Renal cortex interstitium (tissue), 11 donors: ENCODE measurements at regions not wholly inside any gene's neighbourhood (a gene's known extent, or its start where the extent isn't known, plus 50 kb on each side); places are given as distances from the start of the nearest gene placed in this dataset.
"Not testable (repeated sequence)": the region's sequence is repeated elsewhere in the genome, so short reads cannot be mapped to it uniquely, and the experiment has no call there.

Experiments used
- DNase-seq, 11 donors: peaks; one replicate each; pipeline ENCODE4 v3.0.0-alpha.2; 2013; ENCODE audit warnings: low read depth in 9 of 11, low spot score in 4 of 11; ENCODE audit errors: extremely low read depth in 1 of 11

DNA sequence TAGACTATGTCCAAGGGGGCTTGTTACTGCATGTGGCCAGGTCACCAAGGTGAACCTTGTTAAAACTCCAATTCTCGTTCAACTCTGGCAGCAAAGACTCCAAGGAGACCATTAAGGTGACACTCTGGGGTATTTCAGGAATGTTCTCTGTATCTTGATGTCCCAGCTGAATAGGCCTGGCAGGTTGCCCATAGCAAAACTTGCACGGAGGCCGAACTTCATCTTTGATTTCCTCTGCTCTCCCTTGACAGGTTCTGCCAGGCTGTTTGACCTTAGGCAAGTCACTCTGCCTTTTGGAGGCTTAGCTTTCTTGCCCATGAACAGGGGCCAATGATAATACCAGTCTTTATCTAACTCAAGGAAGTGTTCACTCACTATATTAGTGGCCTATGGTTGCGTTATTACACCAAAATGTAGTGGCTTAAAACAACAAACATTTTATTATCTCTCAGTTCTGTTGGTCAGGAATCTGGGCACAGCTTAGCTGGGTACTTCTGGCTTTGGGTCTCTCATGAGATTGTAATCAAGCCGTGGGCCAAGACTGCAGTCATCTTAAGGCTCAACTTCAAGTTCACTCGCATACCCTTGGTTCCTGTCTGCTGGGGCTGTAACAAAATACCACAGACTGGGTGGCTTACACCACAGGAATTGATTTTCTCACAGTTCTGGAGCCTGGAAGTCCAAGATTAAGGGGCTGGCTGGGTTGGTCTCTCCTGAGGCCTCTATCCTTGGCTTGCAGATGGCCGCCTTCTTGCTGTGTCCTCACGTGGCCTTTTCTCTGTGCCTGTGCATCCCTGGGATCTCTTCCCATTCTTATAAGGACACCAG, 168.5 kb downstream of the UTP18 start:
- DNase-seq, result no peak

DNA sequence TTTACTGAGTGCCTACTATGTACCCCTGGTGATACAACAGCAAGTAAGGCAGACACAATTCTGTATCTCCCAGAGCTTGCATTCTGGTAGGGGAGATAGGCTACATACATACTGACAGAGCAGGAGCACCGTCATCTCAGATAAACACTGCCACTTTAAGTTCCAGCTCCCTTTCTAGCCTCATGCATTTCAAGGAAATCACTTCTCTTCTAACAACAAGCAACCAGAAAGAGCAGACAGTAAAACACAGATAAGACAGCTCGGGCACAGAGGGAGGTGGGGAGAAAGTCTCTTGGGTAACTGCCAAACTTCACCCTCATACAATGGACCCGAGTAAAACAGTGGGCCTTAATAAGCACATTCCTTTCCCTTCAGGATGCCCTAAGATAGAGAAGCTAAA, 169.6 kb downstream of the UTP18 start:
- not testable (repeated sequence) for DNase-seq

DNA sequence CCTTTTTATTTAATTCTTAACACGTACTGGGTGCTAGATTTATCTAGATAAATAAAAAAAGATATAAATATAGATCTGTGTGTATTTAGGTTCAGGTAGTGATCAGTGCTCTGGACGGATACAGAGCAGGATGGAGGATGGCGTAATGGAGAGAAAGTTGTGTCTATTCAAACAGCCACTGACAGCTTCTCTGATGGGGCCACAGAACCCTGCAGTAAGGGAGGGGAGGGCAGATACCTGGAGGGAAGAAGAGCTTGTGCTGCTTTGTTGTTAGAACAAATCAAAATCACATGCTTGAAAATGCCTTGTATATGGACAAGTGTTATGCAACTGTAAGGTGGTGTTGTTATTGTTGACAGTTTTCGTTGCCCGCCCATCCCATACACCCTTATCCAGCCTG, 170.2 kb downstream of the UTP18 start:
- DNase-seq, result no peak

DNA sequence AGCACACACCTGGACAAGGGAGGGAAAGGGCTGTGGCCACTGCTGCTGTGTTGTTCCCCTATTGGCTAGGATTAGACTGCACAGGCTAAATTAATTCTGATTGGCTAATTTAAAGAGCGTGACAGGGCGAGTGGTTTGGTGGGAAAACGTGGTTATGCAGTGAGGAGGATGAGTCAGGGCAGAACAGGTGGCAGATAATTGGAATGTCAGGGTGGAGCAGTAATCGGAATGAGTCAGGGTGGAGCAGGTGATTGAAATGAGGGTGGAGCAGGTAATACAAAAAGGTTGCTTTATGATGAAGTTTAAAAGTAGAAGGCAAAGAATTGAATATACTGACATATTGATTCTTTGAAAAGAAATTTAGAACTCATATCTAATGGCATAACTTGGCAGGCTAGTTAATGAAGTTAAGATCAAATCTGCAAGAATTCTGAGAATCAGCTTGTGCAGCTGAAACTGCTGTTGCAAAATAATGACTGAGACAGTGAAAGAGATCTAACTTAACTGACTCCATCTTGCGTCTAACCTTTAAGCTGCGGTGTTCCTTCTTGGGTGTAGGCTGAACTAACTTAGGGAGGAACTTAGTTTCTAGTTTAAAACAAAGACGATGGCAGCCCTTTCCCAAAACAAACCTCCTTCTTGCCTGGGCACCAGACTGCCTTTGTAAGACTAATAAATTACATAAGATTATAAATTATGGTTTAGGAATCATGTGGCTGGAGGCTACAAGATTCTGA, 174.3 kb downstream of the UTP18 start:
- DNase-seq, result no peak

DNA sequence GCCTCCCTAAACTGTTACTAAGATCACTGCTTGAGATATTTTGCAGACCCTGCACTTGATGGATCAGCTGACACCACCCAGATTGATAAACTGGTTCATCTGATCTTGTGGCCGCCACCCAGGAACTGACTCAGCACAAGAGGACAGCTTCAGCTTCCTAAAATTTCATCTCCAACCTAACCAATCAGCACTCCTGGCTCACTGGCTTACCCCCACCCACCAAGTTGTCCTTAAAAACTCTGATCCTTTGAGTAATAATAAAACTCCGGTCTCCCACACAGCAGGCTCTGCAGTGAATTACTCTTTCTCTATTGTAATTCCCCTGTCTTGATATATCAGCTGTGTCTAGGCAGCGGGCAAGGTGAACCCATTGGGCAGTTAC, 174.8 kb downstream of the UTP18 start:
- no peak for DNase-seq

DNA sequence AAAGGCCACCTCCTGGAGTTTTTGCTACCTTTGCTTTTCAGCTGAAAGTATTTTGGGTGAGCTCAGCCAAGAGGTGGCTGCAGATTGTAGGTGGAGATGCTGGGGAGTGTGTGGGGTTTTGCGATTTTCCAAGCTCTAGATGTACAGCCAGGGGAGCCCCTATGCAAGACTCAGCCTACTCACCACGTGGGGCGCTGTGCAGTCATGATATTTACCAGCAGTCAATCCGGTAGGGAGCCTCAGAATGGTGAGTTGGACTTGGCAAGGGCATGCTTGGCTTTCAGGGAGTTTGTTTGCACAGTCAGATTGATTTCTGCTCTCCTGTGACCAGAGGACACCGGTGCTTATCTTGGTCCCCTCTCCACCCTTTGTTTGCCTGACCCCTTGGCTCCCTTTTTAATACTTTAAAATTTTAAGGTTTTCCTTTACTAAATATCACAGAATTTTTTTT, 175.3 kb downstream of the UTP18 start:
- DNase-seq, result peak in 8 of 11 donors; percentile 7 to 39 (median 19)

DNA sequence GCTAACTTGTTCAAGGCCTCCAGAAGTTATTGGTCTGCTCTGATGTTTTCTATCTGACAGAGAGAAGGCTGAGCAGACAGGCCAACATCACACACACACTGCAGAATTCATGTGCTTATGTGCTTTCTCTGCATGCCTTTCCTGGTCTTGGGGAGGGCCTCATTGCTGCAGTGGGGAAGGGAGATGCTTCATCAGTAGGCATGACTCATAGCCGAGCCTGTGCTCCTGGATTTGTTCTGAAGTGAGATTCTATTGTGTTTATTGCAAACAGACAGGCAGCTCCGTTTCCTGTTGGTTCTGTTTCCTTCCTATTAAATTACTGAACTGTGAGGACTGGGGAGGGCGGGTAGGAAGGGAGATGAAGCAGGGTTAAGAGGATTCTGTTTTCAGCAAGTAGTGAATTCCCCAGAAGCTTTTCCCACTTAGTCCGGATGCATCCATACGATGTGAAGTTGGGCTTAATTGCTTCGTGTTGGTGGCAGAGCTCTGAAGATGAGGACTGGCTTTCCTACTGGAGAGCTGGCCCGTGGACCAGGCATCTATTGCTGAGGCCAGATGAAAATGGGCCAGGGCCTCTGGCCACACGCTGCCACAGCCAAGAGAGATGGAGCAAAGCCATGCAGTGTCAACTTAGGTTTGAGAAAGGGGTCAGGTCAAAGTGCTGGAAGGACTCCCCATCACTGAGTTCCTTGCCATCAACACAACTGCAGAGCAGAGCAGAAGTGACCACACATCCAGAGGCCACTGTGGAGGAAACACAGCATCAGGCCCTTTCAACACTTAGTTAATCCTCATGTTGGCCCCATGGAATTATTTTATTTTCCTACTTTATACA, 179.3 kb downstream of the UTP18 start:
- peak in 3 of 11 donors; percentile 7 to 27 (median 10) for DNase-seq

DNA sequence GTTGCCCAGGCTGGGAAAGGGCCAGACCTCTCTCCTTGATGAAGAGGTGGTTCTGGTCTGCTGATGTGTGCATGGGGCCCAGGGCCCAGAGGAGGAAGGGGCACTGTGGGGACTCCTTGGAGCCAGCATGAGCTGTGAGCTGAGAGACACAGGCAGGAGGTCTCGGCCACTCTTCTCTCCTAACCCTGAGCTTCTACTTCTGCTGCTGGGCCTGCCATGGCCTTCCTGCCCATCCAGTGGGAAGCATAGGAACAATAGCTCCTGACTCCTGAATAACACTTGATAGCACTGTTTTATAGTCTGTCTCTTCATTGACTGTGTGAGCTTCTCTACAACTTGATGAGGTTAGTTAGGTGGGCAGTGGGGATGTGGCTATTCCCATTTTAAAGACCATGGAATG, 181.1 kb downstream of the UTP18 start:
- no peak for DNase-seq

DNA sequence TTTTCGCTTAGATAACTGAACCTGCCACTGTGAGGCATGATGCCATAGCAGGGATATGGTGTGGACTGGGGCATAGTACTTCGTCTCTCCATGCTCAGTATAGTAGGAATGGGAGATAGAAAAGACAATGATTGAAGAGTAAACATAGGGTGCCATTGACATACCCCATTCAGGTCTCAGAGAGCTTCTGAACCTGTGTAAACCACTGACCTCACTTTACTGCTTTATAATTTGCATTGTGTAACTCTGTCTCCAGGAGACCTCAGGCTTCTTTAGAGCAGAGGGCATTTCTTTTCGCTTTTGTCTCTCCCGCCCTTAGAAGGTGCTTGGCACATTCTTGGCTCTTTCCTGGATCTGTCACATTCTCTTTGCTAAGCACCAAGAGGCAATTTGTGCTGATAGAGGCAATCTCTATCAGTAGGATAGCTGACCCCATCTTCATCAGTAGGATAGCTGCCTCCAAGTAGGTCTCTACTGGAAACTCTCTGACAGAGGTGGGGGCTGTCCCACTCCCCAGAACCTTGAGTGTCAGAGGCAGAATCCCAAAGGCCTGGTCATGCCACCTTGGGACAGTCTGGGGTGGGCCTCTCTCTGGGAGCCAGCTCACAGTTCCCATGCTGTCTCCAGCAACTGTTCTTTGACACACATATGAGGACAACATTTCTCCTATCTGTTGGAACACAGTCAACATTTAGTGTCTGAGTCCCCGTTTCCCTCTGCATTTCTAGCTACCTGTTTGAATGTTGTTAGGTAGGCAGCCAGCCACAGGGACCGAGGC, 181.9 kb downstream of the UTP18 start:
- DNase-seq, result no peak

DNA sequence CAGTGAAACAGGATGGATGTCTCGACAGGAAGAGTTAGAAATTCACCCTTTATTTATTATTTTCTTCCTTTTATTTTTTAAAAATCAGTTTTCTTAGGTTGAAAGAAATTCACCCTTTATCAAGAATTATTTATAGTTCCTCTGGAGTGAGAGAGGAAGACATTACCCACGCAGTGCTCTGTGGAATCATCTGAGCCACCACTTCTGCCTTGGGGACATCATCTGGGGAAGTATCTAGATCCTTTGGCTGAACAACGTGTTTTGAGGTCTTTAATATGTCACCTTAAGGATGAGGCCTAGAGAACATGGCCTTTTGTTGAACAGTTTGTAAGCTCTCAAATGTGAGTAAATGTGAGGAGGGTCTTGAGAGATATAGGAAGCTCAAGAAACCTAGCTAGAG, 183.3 kb downstream of the UTP18 start:
- no peak for DNase-seq

DNA sequence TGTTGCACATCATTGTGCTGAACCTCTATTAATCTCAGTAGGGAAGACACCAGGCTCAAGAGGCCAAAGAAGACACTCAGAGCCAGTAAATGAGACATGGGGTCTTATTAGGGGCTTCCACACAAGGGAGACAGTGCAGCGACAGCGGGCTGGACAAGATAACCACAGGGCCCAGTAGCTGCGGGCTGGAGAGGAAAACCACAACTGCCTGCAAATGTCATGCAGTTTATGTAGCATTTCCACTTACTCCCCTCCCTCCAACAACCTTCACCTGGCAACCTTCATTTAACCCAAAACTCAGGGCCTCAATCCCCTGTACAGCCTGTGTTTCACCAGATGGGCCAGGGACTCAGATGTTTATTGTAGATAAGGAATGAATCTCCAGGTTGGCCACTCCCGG, 185.6 kb downstream of the UTP18 start:
- DNase-seq, result no peak

DNA sequence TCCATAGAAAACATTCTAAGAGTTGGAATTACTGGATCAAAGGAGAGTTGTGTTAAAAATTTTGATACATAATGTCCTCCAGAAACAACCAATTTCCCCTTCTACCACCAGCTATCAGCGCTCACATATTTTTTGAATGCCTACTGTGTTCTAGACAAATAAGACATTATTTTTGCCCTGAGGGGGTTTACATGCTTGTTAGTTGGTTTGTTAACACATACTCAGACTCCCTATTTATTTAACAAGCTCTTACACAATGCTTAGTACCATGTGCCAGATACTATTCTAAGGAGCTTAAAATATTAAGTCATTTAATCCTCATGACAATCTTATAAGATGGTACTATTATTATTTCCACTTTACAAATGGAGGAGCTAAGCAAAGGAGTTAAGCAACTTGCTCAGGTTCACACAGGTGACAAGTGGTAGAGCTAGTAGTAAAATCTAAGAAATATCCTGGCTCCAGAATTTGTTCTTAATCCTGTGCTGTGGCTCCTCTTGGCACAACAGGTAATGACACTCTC, 194.2 kb downstream of the UTP18 start:
- DNase-seq, result no peak

DNA sequence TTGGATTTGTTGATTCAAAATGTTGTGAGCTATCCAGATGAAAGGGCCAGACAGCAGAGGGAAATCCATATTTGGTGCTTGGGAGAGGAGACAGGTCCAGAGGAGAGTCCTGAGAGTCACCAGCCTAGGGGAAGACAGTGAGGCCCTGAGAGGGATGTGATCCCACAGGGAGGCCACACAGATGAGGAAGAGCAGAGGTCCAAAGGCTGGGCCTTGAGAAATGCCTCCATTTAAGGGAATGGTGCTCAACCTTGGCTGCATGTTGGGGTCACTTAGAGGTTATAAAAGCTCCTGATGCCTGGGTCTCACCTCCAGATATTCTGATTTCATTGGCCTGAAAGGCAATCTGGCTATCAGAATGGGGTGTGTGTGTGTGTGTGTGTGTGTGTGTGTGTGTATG, 194.9 kb downstream of the UTP18 start:
- no peak for DNase-seq

DNA sequence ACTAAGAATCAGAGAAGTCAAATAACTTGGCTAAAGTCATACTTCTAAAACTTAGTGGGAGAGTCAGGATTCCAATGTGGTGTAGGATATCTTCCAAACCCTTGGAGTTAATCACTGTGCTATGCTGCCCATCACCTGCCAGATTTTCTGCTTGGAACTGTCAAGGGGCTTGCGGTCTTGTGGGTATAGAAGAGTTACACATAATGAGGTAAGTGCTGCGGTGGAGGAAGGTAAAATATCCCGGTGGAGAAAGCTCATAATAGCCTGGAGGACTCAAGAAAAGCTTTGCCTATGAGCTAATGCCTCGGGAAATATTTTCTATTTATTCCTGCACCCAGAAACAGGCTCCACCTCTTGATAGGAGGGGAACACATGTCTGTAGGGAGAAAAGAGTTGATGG, 195.6 kb downstream of the UTP18 start:
- no peak for DNase-seq

DNA sequence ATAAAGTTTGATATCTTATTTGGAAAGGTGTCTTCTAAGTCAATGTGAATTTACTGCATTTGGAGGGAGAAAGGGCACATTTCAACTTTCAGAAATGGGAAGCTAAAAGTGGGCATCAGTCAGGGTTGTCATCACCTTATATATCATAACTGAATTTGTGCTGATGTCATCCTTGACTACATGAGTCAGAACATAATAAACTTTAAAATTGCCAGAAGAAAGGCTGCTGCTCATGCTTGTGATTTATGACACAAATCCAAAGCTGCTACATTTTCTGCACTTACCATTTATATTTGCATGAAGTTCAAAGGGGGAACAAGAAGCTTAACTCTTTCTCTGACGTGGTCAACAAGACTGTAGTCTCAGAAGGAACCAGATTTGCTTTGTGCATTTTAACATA, 196.6 kb downstream of the UTP18 start:
- DNase-seq, result no peak

DNA sequence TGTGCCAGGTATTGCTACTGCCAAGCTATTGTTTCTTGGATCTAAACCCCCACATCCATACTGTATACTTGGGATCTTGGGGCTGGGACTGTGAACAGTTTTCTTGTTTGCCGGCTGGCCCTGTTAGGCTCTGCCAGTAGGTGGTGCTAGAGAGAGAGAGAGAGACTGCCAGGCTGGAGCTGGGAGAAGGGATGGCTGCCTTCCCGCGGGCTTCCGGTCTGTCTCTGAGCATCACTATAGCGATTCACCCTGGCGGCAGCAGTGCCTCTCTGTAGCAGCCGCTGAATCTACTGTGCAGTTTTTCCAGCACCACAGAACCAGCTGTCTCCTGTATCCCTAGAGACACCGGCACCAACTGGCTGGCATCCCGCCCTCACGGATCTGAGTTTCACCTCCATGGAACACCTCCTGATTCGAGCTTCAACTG, 201.2 kb downstream of the UTP18 start:
- DNase-seq, result peak in 10 of 11 donors; percentile 3 to 25 (median 18)

DNA sequence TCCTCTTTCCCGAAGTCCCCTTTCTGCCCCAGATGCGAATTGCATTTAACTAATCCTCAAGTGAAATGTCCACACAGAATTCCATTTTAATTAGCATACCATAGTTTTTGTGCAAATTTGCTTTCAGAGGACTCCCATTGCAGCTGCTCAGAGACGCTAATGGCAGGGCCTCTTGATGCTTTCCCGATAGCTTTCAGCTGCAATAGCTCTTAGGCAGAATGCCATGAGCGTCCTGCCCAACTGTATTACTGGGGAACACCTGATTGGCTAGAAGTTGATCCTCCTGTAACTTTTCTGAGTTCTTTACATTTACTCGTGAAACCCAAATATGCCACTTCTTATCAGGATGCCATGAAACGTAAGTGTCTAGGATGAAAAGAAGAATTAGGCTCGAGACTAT, 203.0 kb downstream of the UTP18 start:
- DNase-seq, result no peak

DNA sequence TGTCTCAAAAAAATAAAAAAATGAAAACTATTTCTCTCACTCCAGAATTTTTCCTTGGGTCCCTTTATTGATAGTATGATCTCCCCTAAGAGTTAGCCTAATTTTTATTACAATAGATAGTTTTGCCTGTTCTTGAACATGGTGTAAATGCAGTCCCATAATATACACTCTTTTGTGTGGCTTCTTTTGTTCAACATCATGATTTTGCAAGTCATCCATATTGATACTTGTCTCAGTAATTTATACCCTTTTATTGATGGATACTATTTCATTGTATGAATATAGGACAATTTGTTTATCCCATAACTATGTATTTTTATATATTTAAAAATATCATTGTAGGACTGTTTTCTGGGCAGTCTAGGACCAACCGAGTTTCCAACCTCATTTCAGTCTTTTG, 207.0 kb downstream of the UTP18 start:
- no peak for DNase-seq
